ENCODE measurements at regions not wholly inside any gene's neighbourhood (a gene's known extent, or its start where the extent isn't known, plus 50 kb on each side); places are given as distances from the start of the nearest gene placed in this dataset.

GRCh38 chr11:57116654-57117053 lies 65.1 kb upstream of the LRRC55 start:
- no peak for TF ChIP-seq POLR2AphosphoS5 (IDR thresholded peaks at IDR 0.05; ENCODE audit: low read depth, low read length)
- TF ChIP-seq REST (IDR thresholded peaks at IDR 0.05; ENCODE audit: insufficient read depth in 1 of 2, low read depth in 2 of 2, low read length in 2 of 2), result no peak
- no peak for TF ChIP-seq TAF1 (IDR thresholded peaks at IDR 0.05; ENCODE audit: borderline replicate concordance, insufficient read depth, low read length)
- no peak for TF ChIP-seq FOXP2 (optimal IDR thresholded peaks at IDR 0.05; ENCODE audit: borderline replicate concordance, extremely low read depth, extremely low read length, insufficient read depth)
- no peak for TF ChIP-seq SIN3A (IDR thresholded peaks at IDR 0.05; ENCODE audit: borderline replicate concordance, insufficient read depth, low read length)

GRCh38 chr11:57120192-57120965 lies 61.4 kb upstream of the LRRC55 start:
- no peak for TF ChIP-seq POLR2AphosphoS5 (IDR thresholded peaks at IDR 0.05; ENCODE audit: low read depth, low read length)
- TF ChIP-seq REST (IDR thresholded peaks at IDR 0.05; ENCODE audit: insufficient read depth in 1 of 2, low read depth in 2 of 2, low read length in 2 of 2), result no peak
- no peak for TF ChIP-seq FOXP2 (optimal IDR thresholded peaks at IDR 0.05; ENCODE audit: borderline replicate concordance, extremely low read depth, extremely low read length, insufficient read depth)
- TF ChIP-seq SIN3A (IDR thresholded peaks at IDR 0.05; ENCODE audit: borderline replicate concordance, insufficient read depth, low read length), result no peak
- TF ChIP-seq TAF1 (IDR thresholded peaks at IDR 0.05; ENCODE audit: borderline replicate concordance, insufficient read depth, low read length), result no peak

DNA sequence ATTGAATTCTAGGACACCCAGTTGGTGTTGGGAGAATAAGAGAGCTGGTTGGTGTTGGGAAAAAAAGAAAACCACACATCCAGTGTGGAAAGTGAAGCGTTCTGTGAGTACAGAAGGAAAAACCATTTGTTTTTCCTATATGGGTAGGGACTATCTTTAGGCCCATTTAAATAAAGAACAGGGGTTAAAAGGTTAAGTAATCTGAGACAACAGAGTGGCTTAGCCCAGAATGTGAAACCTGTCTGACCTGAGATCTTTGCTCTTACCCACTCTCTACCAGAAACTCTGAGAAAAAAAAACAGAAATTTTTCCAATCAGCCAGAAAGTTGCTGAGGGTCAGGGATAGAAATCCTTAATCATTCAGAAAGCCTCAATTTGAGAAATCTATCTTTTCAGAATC lies 59.8 kb upstream of the LRRC55 start:
- TF ChIP-seq SIN3A (IDR thresholded peaks at IDR 0.05; ENCODE audit: borderline replicate concordance, insufficient read depth, low read length), result no peak
- TF ChIP-seq POLR2AphosphoS5 (IDR thresholded peaks at IDR 0.05; ENCODE audit: low read depth, low read length), result no peak
- no peak for TF ChIP-seq REST (IDR thresholded peaks at IDR 0.05; ENCODE audit: insufficient read depth in 1 of 2, low read depth in 2 of 2, low read length in 2 of 2)
- no peak for TF ChIP-seq FOXP2 (optimal IDR thresholded peaks at IDR 0.05; ENCODE audit: borderline replicate concordance, extremely low read depth, extremely low read length, insufficient read depth)
- TF ChIP-seq TAF1 (IDR thresholded peaks at IDR 0.05; ENCODE audit: borderline replicate concordance, insufficient read depth, low read length), result no peak

DNA sequence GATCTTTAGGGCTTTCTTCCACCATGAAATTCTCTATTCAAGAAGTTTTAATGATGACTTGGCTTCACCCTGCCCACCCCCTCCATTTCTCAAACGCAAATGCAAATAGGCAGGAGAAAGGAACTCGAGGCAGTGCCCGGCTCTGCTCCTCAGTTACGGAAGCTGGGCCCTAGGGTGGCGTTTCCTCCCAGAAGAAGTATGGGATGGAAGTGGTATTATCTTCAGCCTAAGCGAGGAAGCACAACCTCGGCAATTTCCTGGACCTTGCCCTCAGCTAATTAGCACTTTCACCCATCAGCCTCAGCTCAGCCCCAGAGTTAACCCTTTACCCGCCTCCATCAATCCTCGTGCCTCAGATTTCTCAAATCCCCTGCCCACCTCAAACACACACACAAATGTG lies 58.2 kb upstream of the LRRC55 start:
- TF ChIP-seq REST (IDR thresholded peaks at IDR 0.05; ENCODE audit: insufficient read depth in 1 of 2, low read depth in 2 of 2, low read length in 2 of 2) (no peak), TAF1 (IDR thresholded peaks at IDR 0.05; ENCODE audit: borderline replicate concordance, insufficient read depth, low read length) (no peak), SIN3A (IDR thresholded peaks at IDR 0.05; ENCODE audit: borderline replicate concordance, insufficient read depth, low read length) (no peak), FOXP2 (optimal IDR thresholded peaks at IDR 0.05; ENCODE audit: borderline replicate concordance, extremely low read depth, extremely low read length, insufficient read depth) (no peak), POLR2AphosphoS5 (IDR thresholded peaks at IDR 0.05; ENCODE audit: low read depth, low read length) (no peak)

All from PFSK-1 (cell line).